Fibroblast of skin of right biceps (primary cell): ENCODE measurements at regions not wholly inside any gene's neighbourhood (a gene's known extent, or its start where the extent isn't known, plus 50 kb on each side); places are given as distances from the start of the nearest gene placed in this dataset.
"Not testable (repeated sequence)": the region's sequence is repeated elsewhere in the genome, so short reads cannot be mapped to it uniquely, and the experiment has no call there.

Source experiments
- DNase-seq: peaks from one replicate; pipeline ENCODE4 v3.0.0-alpha.2; 2013

DNA sequence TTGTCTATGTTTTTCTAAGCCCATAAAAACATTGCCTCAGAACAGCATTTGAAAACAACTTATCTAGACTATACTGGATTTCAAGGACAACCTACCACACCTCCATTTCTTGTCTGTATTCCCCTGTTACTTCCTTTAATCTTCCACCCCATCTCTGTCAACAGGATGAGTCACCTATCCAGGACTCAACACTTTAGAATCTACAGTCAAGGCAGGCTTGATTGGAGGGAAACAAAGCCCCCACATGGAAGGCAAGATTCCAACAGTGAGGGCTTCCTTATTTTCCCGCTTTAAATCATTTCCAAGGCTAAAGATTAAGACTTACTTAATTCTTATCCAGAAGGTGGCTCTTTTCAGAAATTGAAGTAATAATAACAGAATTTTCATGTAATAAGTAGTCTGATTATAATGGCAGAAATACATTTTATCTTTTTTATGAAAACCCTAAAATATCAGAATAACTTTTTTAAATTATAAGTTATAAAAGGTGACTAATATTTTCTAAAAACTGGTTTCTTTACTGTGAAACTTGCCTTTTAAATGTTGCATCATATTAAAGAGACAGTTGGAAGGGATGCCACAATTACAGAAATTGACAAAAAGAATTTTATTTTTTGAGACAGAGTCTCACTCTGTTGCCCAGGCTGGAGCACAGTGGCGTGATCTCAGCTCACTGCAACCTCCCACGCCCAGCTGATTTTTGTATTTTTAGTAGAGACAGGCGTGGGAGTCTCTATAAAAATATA lies 138.7 kb upstream of the CCDC150 start:
- DNase-seq: peak; percentile 68

DNA sequence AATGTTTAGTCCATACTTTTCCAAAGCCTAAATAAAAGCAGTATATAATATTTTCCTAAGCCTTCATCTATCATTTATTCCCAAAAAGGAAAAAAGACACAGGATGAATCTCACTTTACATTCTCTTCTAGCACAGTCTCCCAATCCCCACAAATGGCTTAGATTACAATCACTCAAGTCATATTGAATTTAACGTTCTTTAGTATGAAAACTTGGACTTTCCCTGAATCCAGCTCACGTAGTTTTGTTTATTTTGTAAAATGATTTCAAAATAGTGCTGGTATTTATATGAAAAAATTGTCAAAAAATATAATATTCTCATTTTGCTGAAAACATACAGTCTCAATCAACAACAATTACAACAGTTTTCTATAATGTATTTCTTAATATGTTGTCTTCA lies 137.7 kb upstream of the CCDC150 start:
- DNase-seq: no peak

DNA sequence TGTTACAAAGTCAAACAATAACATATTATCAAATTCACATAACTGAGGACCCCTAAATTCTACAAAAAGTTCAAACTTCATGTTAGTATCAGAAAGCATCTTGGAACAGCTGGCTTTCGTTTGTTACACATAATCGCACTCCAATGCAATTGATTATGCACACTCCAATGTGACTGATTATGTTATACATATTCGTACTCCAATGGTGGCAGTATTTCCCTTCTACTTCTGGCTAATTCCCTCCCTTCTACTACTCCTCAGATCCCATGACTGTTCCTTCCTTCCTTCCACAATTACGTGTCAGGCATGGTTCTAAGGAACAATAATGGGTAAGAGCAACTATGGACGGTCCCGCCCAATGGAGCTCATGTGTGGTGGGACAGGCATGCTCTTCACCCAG lies 137.1 kb upstream of the CCDC150 start:
- no peak for DNase-seq

DNA sequence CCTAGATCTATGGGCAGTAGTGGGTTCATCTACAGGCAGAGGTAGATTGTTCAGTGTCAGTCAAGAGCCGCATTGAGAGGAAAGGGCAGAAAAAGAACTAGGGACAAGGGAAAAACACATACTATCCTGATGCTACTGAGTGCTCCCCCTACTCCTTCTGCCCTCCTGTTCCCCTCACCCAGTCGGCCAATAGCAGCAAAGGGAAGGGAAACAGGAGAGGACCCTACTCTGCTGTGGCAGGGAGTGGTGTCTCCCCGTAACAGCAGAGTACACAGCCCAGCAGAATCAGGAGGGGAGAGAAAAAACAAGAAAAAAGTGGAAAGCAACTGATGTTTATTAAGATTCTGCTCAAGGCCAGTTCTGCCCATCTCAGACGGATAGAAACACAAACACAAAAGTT lies 136.1 kb upstream of the CCDC150 start:
- no peak for DNase-seq

DNA sequence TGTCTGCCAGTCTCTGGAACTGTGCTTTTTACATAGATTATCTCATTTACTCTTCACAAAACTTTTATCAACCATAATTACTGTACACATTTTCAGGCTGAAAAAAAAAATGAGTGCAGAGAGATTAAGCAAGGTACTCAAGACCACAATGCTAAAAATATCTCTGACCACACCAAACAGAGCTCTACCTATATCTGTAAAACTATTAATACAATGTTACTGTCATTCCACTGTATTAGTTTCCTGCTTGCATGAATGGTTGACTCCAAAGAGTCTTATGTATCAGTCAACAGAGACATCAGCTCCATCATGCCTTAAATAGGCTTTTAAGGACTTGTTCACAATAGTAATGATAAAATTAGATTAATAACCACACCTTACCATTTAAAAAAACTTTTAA lies 134.7 kb upstream of the CCDC150 start:
- no peak for DNase-seq

DNA sequence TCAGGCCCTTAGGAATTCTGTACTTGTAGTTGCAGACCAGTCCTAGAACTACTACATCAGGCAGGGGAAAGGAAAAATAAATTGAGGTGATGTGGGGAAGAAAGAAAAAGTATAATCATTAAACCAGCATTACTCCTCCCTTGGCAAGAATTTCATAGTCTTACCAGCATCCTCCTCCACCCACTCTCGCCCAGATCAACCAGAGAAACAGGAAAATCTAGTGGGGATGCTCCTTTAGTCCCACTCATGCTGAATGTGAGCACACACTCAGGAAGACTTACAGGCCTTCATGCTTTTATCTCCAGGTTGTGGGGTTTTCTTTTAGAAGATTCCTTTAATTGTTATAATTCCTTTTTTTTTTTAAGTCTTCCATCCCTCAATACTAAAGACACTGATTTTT lies 129.3 kb upstream of the CCDC150 start:
- no peak for DNase-seq

DNA sequence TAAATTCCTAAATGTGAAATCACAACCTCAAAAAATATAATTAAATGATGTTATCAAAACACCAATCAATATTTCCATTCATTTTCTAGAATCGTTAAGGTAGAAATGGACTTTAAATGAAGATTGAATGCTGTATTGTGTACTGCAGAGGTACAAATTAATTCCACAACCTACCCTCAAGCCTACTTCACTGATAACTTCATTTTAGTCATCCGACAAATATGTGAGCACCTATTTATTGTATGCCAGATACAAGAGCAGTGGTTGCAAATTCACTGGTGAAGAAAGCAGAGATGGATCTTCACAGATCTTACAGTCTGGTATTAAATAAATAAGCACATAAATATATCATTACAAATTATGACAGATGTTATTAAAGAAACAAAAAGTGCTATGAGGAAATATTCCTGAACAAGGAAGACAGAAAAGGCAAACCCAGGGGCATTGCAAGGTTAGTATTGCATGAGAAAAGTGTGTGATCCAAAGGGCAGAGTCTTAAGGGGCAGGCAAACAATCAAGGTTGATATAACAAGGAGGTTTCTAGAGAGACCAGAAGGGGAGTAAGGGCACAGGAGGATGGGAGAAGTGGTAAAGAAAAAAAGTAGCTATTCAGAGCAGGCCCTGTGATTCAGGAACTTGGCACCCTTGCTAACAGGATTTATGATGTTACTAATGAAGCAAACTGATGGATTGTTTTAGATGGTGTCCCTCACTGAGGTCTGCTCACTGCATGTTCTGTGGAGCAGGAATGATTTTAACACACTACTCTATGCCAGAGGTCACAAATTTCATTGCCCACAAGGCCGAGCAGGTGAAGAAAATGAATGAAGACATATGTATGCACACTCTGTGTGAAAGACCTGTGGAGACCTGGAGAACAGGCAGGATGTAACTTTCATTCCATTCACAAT lies 128.0 kb upstream of the CCDC150 start:
- DNase-seq: peak; percentile 18

DNA sequence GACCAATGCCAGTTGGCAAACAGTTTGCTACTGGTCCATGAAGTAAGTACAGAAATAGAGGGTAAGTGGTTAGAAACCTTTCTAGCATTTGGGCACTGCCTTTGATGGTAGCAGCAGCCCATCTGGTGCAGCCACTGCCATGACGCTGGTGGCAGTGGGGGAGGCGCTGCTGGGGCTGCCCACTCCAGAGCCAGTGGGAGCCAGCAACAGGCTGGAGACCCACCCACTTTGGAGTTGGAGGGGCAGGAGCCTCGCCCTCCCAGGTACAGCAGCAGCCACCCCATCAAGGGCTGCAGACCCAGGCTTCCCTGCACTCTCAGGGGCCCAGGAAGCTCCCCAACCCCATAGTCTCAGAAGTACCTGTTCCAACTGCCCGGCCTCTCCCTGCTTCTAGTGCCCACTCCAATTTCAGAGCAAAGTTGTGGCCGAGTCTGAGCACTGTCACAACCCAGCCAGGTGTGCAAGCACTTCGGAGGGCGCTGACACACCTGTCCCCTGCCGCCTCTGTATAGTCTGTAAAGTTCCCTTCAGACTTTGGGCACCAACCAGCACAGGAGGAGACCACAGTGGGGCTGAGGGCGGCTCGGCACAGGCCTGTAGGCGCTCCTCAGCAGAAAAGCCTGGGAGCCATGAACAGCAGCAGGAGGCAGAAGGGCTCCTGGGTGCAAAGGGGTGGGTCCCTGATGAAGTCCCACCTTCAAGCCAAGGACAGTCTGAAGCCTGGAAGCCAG lies 125.6 kb upstream of the CCDC150 start:
- no peak for DNase-seq

DNA sequence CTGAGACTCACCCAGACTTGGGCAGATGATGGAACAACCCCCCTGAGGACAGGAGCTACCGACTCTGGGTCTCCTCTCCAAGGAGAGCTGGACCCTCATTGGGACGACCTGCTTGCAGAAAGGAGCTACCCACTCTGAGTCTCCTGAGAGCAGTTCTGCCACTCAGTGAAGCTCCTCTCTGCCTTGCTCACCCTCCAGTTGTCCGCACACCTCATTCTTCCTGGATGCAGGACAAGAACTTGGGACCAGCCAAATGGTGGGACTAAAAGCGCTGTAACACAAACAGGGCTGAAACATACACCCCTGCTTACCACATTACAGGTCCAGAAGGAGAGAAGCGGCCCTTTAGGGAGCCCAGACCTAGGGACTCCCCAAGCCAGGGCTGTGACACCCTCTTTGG lies 124.9 kb upstream of the CCDC150 start:
- DNase-seq: no peak

DNA sequence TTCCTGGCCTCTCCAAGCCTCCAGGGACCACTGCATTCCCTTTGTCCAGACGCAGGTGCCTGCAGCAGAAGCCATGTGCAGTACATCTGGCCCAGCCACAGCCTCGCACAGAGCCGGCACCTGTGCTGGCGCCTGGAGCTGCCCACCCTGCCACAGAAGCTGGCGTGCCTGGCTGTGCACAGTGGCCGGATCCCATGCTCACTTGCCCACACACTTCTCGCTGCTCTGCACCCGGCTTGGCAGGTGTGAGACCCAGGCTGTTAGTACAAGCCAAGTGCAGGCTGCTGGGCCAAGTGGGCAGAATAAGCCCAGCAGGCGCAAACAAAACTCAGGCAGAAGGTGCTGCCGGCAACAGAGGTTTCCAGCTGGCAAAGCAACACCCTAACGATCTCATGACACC lies 124.5 kb upstream of the CCDC150 start:
- DNase-seq: no peak

DNA sequence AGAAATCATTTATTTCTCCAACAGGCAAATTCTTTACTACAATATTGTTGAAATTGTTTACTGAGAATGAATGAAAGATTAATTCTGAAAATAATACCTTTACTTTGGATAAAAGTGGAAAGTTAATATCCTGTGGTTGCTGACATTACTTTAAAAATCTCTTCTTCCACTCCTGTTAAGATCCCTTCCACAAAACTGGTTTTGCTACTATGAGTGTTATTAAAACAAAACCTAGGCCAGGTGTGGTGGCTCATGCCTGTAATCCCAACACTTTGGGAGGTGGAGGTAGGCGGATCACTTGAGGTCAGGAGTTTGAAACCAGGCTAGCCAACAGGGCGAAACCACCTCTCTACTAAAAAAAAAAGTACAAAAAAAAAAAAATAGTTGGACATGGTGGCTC lies 123.9 kb upstream of the CCDC150 start:
- DNase-seq: no peak

DNA sequence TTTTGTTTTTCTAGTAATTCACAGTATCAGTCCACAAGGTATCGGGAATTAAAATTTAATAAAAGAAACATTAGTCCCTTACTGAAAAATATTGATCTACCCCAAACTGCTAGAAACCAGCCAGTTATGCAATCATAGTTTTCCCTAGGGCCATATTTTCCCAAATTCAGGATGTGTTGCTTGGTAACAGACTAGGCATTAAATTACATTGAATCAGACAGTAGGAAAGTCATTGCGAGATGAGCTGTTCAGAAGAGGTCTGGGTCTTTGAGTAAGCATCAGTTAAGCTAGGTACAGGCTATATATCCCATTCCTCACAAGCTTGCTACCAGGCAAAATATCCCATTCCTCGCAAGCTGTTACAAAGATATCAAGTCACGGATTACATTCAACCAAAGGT lies 123.0 kb upstream of the CCDC150 start:
- DNase-seq: peak; percentile 21

DNA sequence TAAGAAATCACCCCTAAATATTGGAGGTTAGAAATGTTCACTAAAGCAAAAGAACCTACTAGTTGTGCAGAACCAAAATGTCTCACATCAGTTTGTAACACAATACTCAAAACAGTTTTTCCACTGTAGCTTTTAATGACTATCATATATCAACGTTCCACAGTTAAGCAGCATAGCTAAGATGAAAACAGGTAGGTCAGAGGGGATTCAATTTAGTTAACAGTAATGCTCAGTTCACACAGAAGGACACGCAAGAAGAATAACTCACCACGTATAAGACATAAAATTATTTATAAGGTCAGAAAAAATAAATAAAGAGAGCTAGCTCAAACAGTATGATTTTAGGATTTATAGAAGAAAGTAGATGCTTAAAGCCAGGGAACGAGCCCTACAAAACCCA lies 118.9 kb upstream of the CCDC150 start:
- no peak for DNase-seq

DNA sequence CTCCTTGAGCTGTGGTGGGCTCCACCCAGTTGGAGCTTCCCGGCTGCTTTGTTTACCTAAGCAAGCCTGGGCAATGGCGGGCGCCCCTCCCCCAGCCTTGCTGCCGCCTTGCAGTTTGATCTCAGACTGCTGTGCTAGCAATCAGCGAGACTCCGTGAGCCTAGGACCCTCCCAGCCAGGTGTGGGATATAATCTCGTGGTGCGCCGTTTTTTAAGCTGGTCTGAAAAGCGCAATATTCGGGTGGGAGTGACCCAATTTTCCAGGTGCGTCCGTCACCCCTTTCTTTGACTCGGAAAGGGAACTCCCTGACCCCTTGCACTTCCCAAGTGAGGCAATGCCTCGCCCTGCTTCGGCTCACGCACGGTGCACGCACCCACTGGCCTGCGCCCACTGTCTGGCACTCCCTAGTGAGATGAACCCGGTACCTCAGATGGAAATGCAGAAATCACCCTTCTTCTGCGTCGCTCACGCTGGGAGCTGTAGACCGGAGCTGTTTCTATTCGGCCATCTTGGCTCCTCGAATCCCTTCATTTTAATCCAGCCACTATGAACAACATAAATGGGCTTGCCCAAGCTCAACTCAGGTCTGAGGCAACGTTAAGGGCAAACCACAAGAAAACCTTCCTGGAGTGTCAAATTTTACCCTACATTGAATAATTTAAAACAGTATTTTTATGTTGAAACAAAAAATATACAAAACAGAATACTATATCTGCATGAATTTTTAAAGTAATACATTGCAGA lies 112.4 kb upstream of the CCDC150 start:
- not testable (repeated sequence) for DNase-seq

DNA sequence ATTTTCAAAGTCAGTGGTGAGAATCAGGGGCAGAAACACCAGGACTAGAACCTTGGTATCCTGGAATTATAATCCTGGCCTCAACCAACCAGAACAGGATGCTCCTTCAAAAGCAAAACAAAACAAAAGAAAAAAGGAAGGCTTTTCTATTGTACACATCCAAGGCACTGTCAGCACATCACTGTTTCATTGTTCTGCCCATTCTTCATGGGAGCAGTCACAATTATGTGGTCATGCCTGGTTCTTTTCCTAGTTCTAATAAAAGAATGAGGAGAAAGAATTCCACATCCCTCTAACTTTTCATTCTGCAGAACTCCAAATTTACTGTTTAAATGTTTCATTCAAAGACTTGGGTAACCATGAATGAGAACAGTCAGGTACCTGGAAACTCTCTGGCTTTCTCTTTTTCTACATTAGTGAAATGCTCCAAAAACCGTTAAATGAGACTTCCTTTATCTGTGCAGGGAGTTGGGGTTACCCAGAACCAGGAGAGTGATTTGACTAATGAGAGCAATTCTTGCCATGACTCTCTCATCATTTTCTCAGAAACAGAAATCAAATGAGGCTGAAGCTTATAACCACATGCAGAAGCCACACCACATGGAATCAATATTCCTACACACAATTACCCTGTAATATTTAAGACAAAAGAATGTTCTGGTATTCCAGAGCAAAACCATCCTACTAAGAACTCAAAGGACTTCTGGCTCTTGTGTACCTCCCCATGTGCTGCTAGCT lies 110.9 kb upstream of the CCDC150 start:
- no peak for DNase-seq

DNA sequence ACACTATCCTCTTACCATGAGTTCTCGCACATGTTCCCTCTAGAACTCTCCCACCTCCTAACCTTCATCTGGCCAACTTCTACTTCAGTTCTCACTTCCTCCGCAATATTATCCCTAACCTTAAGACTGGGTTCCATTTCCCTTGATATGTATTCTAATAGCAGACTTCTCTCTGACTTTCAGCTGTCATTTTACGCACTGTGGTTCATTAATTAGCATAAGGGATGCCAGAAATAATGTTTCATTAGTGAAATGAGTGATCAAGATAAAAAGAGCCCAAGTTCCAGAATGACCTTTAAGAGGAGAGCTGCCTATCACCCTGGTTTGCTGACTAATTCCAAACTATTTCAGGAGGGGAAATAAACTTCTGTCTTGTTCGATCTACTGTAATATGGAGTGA lies 108.6 kb upstream of the CCDC150 start:
- DNase-seq: no peak

DNA sequence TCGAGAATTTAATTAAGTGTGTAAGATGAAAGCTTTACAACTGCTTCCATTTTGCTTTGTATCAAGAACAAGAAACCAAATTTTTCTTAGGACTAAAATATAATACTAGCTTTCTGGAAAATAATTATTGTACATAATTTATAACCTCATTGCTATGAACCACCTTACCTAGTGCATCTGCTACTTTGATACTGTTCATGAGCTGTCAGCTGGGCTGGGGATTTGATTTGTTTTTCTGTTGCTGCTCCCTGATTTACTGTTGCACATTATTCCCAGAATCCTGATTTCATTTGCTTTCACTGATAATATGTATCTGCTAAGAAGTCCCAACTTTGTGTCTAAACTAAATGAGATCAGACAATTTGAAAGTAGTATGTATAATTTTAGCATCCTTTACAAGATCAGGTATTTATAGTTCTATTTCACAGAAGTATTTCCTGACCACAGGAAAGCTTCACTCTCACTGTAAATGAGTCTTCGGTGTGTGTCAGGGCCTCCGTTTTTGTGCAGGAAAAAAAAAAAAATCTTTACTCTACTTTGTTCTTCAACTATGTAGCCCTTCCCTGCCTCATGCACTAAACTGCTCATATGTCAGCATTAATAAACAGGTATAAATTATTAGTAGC lies 105.6 kb upstream of the CCDC150 start:
- DNase-seq: no peak

DNA sequence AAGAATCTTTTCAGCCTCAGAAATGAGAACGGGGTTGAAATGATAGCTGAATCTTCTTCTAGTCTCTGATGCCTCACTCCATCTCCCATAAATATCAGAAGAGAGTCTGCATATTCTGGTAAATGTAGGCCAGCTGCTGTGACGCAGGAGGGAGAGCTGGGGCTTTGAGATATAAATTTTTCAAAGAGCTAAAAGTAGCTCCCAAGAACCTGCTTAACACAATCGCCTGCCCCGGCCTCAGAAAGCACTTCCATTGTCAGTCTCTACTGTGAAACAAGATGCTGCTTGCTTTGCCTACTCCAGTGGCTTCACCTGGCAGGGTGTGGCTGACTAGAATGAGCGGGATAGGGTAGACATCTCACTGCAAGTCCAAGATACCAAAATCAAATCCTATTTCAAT lies 105.0 kb upstream of the CCDC150 start:
- DNase-seq: no peak

DNA sequence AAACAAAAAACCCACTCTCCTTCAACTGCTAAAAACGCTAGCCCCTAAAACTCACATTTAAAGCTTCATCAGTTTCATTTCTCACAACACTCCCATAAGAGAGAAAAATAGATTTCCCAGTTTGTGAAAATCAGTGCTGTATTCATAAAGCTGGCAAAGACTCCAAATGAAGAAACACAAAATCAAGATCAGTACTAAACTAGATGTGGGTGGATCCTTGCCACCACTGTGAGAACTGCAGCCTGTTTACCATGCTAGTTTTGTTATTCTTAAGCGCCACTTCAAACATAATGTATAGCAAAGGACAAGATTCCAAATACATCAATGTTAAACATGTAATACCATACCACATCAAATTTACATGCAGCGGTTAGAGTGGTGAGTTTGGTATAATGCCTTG lies 104.5 kb upstream of the CCDC150 start:
- DNase-seq: no peak

DNA sequence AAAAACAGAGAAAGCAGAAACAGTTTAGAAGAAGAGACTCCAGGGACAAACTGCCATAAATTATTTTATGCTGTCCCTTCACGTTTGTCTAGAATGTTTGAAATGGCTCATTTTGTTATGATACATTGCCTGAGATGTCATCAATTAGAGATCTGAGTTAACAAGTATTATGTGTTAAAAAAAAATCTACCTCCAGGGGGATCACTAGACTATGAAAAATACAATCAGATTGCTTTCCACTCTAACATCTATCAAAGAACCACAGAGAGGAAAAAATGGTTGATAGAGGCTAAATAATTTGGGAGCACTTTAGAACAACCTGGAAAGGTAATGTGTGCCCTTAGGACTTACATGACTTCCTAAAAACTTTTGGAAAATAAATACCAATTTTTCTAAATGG lies 103.8 kb upstream of the CCDC150 start:
- no peak for DNase-seq

DNA sequence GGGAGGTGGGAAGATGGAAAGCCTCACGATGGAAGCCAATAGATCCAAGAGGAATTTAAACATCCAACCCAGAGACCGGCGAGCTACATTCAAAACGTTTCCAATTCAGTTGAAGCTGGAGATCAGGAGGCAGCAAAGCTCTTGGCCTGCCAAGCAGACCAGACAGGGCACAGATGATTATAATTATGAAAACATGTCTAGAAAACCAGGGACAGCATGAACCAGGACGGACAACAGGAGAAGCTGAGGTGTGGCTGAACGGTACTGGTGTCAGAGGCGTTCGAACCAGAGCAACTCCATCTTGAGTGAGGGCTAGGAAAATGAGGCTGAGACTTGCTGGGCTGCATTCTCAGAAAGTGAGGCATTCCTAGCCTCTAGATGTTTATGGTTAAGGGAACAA lies 102.2 kb upstream of the CCDC150 start:
- DNase-seq: no peak

DNA sequence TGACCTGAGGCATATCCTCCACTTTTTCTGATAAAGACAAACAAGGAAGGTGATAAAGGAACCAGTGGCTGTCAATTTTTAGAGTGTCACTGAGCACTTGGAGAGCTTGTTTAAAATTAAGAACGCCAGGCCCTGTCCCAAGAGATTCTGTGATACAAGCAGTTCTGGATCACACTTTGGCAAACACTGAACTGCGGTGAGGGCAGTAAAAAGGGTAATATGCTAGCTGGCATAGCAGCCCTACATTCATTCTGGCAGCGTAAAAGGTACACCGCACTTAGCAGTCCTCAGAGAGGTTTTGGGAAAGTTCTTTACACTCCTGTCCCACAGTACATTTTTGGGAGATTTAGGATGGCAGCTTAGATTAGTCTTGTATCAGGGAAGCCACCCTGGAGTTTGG lies 101.3 kb upstream of the CCDC150 start:
- no peak for DNase-seq
